ENCODE measurements at regions not wholly inside any gene's neighbourhood (a gene's known extent, or its start where the extent isn't known, plus 50 kb on each side); places are given as distances from the start of the nearest gene placed in this dataset.

GRCh38 chr7:3234851-3235250, 66.2 kb upstream of the SDK1 start:
- no peak for DNase-seq (ENCODE audit: low spot score)

- no peak for DNase-seq (ENCODE audit: low spot score)
These were observed 65.7 kb upstream of the SDK1 start for GRCh38 chr7:3235322-3235721.

DNA sequence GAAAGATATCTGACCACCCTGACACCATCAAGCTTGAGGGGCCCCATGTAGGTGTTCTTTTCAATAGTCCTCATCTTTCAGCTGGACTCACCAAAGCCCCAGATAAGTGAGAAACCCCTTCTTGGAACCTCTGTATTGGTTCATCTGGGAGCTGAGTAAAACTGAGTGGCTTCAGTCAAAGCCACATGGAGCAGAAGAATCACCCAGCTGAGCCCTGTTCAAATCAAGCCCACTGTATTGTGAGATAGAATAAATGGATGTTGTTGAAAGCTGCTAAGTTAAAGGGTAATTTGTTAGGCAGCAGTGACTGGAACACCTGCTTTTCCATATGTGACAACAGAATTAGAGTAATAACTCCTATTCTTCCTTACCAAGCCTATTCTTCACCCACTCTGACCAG, 64.8 kb upstream of the SDK1 start:
- no peak for DNase-seq (ENCODE audit: low spot score)

- DNase-seq (ENCODE audit: low spot score), result no peak
These were observed 62.4 kb upstream of the SDK1 start for GRCh38 chr7:3238525-3239210.

DNA sequence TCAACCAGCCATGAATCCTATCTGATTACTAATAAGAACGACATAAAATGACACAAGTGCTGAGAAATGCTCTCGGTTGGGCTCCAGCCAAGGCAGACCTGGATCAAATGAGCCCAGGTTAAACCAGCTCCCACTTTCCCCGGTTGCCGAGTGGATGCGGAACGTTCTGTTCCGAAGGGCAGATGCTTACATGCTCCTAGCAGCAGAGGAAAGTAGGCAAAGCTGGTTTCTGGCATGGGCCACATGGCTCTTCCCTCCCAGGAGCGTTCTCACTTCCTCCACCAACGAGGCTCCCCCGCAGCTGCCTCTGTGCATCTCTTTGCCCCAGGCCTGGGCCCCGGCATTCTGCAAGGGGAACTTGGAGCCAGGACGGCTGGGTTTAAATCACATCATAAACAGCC, 61.8 kb upstream of the SDK1 start:
- no peak for DNase-seq (ENCODE audit: low spot score)

DNA sequence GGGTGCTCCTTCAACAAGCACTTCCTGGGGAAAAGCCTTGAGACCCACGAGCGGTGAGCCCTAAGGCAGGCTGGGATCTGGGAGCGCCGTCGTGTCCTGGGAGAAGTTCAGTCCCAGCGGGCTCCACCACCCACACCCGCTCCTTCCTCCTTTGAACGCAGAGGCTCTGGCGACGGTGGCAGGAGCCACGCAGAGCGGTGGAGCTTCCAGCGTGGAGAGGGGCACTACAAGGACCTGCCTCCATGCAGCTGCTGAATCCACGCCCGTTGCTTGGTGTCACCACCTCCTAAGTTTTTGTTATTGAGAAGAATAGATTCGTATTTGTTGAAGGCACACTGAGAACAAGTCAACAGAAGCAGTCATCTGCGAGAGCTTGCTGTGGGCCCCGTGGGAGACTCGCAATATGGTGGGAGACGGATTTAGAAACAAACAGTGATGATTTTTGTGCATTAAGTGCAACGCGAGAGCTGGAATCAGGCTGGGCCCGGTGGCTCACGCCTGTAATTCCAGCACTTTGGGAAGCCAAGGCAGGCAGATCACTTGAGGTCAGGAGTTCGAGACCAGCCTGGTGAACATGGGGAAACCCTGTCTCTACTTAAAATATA, 60.1 kb upstream of the SDK1 start:
- DNase-seq (ENCODE audit: low spot score), result no peak

DNA sequence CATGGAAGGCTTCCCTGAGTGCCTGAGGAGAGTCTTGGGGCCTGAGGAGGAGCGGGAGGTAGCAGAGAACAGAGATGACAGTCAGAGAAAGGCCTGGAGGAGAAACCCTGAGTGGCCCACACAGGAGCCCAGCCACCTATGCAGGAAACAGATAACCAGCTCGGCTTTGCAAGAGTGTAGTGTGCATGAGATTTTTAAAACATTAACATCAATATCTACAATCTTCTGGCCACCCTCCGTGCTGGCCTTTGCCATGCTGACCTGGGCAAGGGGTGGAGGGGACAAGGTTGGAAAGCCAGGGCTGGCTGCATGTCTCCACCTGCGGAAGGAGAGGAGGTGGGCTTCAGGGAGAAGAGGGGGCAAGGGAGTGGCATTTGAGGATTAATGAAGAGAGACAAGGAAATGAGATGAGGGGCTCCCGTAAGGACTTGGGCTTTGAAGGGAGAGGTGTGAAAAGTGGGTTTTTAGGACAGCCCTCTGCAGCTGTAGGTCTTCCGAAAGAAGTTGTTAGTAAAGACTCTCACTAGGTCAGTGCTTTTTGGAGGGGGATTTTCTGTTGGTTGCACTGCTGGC, 59.3 kb upstream of the SDK1 start:
- DNase-seq (ENCODE audit: low spot score), result no peak

- DNase-seq (ENCODE audit: low spot score), result no peak
These were observed 58.6 kb upstream of the SDK1 start for GRCh38 chr7:3242398-3242972.

DNA sequence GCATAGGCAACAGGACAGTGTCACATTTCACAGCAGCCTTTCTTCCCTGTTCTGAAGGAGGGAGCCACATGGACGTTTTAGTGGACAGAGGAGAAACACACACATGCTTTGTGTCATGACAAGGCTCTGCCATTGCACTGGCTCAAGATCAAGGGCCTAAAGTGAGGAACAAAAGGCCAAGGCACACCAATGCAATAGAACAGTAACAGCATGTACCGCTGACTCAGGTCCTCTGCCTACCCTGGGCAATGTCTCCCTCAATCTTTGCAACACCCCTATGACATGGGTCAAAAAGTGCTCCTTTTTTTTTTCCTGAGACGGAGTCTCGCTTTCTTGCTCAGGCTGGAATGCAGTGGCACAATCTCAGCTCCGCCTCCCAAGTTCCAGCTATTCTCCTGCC, 57.8 kb upstream of the SDK1 start:
- no peak for DNase-seq (ENCODE audit: low spot score)

- no peak for DNase-seq (ENCODE audit: low spot score)
These were observed 57.4 kb upstream of the SDK1 start for GRCh38 chr7:3243680-3244079.

DNA sequence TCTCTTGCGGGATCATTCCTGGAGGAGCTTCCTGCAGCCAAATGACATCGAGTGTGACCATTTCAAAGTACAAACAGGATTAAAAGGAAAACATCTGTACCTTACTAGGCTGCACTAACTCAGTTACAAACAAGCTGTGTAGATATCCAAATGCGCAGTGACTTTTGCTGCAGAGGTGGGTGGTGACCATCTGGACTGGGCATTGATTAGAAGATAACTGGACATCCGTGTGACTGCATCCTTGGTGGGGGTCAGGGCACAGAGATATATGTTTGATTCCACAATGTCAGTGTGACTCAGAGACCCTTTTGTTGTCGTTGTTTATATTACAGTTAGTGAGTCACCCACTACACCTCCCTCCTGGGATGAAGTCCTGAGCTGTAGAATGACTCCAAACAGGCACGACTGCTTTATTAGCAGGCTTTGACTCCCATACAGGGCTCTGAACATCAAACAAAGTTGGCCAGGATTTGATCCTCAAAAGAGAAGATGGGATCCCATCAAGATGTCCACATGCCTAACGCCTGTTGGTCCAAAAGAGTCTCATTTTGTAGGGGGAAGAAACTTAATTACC, 56.7 kb upstream of the SDK1 start:
- no peak for DNase-seq (ENCODE audit: low spot score)

DNA sequence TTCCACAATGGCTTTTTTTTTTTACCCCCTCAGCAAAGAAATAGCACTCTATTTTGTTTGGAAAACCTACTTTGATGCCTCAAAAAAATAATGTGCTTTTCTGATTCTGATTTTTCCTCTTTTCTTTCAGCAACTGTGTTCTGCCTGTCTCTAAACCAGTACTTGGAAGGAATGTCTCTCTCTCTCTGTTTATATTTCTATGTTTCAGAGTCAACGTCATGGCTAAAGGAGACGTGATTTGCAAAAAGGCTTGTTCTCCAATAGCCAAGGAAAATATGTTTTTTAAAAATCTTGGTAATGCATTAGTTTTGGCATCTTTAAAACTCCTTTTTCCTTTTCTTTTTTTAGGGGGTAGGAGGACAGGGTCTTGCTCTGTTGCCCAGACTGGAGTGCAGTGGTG, 56.0 kb upstream of the SDK1 start:
- no peak for DNase-seq (ENCODE audit: low spot score)

DNA sequence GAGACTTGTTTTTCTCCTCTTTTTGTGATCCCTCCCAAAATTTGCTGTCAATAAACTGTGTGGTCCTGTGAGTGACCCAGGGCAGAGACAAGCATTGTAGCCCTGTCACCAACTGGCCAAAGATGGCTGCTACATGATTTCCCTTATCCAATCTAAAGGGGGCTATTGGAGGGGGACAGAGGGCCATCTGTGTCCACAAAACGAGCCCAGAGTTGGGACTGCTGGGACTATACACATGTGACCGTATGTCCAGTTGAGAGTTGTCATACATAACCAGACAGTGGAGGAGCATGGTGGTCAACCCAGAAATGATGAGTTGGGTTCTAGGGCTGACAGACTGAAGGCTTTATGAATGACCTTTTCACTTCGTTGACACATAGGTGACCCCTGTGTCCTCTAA, 55.3 kb upstream of the SDK1 start:
- no peak for DNase-seq (ENCODE audit: low spot score)

GRCh38 chr7:3246127-3246526, 54.9 kb upstream of the SDK1 start:
- DNase-seq (ENCODE audit: low spot score), result no peak

DNA sequence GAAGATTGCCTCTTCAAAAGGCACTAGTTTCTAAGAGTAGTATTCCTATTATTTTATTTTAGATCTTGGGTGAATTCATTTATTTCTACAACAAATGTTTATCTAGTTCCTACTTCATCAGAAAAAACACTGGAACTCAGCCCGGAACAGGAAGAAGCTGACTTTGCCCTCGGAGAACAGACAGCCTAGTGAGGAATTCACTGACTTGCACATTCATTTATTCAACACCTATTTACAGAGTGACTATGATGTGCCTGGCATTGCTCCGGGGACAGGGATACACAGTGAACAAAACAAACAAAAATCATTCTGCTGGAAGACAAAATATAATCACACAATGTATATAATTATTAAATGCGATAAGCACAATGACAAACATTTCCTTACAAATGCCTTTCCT, 54.4 kb upstream of the SDK1 start:
- DNase-seq (ENCODE audit: low spot score), result no peak

- no peak for DNase-seq (ENCODE audit: low spot score)
These were observed 50.3 kb upstream of the SDK1 start for GRCh38 chr7:3250725-3251124.
